HepG2 (cell line): ENCODE measurements at regions not wholly inside any gene's neighbourhood (a gene's known extent, or its start where the extent isn't known, plus 50 kb on each side); places are given as distances from the start of the nearest gene placed in this dataset.
"Not testable (repeated sequence)": the region's sequence is repeated elsewhere in the genome, so short reads cannot be mapped to it uniquely, and the experiment has no call there.

Source experiments
- ATAC-seq: fragments of 200-7000 bp; cut with Tn5 transposase; 3 replicates; pipeline ENCODE4 v1.9.1; 2020; ENCODE audit warnings: mild to moderate bottlenecking, moderate library complexity
- BruUV-seq: library from RNA; stranded (reverse); fragments of 400-500 nt; replicated peaks from 2 replicates; lab custom pipeline; 2021; lab: Mats Ljungman, UMichigan
- CTCF ChIA-PET: fragments of 300-600 bp; formaldehyde crosslinking; extraction: SDS; loops from one replicate; lab custom pipeline; 2021; ENCODE audit warnings: low total read pairs, inconsistent platforms, low intra/inter-chr PET ratio; lab: Yijun Ruan, JAX
- POLR2A ChIA-PET: fragments of 350-600 bp; sonication (Branson Sonifier 250); formaldehyde crosslinking; loops from one replicate; lab custom pipeline; 2020; ENCODE audit warnings: antibody characterized with exemption, inconsistent platforms; lab: Yijun Ruan, JAX
- DNase-seq: peaks from one replicate; pipeline ENCODE4 v3.0.0-alpha.2; 2015; ENCODE audit warnings: low spot score
- FAIRE-seq: peaks from 3 replicates; lab custom pipeline; 2011; peaks lifted over from hg19 to GRCh38; lab: Jason Lieb, UNC
- H2AFZ ChIP-seq: one replicate; pipeline ENCODE4 v1.6.1; 2011; ENCODE audit warnings: low read length, inconsistent platforms
- H3K27ac ChIP-seq: fragments of 300-600 bp; 3 replicates; pipeline ENCODE4 v1.8.0; 2011; ENCODE audit warnings: mixed run types, mild to moderate bottlenecking, mixed read lengths, low read length, inconsistent platforms; ENCODE audit not compliant: insufficient read depth; ENCODE audit errors: extremely low read length
- H3K27me3 ChIP-seq, 2 experiments: fragments of 200-600 bp in 1 of 2; 2 replicates in 1 of 2; 3 replicates in 1 of 2; pipeline versions ENCODE4 v1.6.0 to v1.8.0; 2011; ENCODE audit warnings: low read length in 2 of 2, mild to moderate bottlenecking in 2 of 2, moderate library complexity in 2 of 2, inconsistent platforms in 1 of 2; ENCODE audit not compliant: insufficient read depth in 2 of 2, control insufficient read depth in 1 of 2
- H3K36me3 ChIP-seq, 2 experiments: fragments of 200-600 bp in 1 of 2; replicated peaks in 1 of 2; 2 replicates in 1 of 2; 3 replicates in 1 of 2; pipeline versions ENCODE4 v1.5.1 to v1.8.0; 2011; ENCODE audit warnings: low read length in 2 of 2, inconsistent platforms in 1 of 2; ENCODE audit not compliant: insufficient read depth in 2 of 2, control insufficient read depth in 1 of 2
- H3K4me1 ChIP-seq: 2 replicates; pipeline ENCODE4 v1.5.1; 2012; ENCODE audit warnings: low read length, inconsistent platforms; ENCODE audit not compliant: insufficient read depth
- H3K4me2 ChIP-seq: 2 replicates; pipeline ENCODE4 v1.6.0; 2011; ENCODE audit warnings: low read depth, low read length, inconsistent platforms
- H3K4me3 ChIP-seq, 3 experiments: fragments of 200-600 bp in 1 of 3; sonication (generic), shearing (Covaris generic) in 1 of 3; replicated peaks in 1 of 3; 2 replicates each; pipeline ENCODE4 v1.5.1; 2011 to 2016; ENCODE audit warnings: low read length in 3 of 3, inconsistent platforms in 2 of 3, low read depth in 2 of 3, mild to moderate bottlenecking in 2 of 3, control low read depth in 1 of 3, mixed read lengths in 1 of 3; ENCODE audit not compliant: insufficient read depth in 1 of 3
- H3K79me2 ChIP-seq: one replicate; pipeline ENCODE4 v1.6.1; 2011; ENCODE audit warnings: low read length, inconsistent platforms; ENCODE audit not compliant: insufficient read depth
- H3K9ac ChIP-seq: 2 replicates; pipeline ENCODE4 v1.6.0; 2011; ENCODE audit warnings: mild to moderate bottlenecking, low read depth, low read length, inconsistent platforms; ENCODE audit not compliant: insufficient read depth
- H3K9me3 ChIP-seq: 2 replicates; pipeline ENCODE4 v1.5.1; 2012; ENCODE audit warnings: mild to moderate bottlenecking, low read length
- H4K20me1 ChIP-seq: 2 replicates; pipeline ENCODE4 v1.6.0; 2011; ENCODE audit warnings: inconsistent platforms, mild to moderate bottlenecking, low read length, moderate library complexity; ENCODE audit not compliant: insufficient read depth
- ARNT2 ChIP-seq: sonication (generic); formaldehyde crosslinking; IDR thresholded peaks from 2 replicates; pipeline ENCODE4 v1.8.0; 2022; ENCODE audit warnings: mild to moderate bottlenecking, low read depth, missing genetic modification reagents, moderate library complexity
- DMAP1 ChIP-seq: IDR thresholded peaks from 2 replicates; pipeline ENCODE4 v1.6.1; 2016
- FOXA1 ChIP-seq, 2 experiments: fragments of 450-650 bp in 1 of 2; sonication (generic) in 1 of 2; formaldehyde crosslinking in 1 of 2; IDR thresholded peaks; 2 replicates each; pipeline versions ENCODE4 v1.4.0 to v1.6.1; 2016 to 2020; ENCODE audit warnings: missing genetic modification reagents in 1 of 2
- FOXM1 ChIP-seq: sonication (generic); formaldehyde crosslinking; IDR thresholded peaks from 2 replicates; pipeline ENCODE4 v1.5.0; 2020; ENCODE audit warnings: missing genetic modification reagents
- HMGA1 ChIP-seq: sonication (generic); formaldehyde crosslinking; conservative IDR thresholded peaks from 2 replicates; pipeline ENCODE4 v1.4.0; 2020; ENCODE audit warnings: missing genetic modification reagents
- REST ChIP-seq, 2 experiments: IDR thresholded peaks; 2 replicates each; pipeline ENCODE4 v1.6.1; 2011 to 2012; ENCODE audit warnings: low read length in 2 of 2, borderline replicate concordance in 1 of 2, low read depth in 1 of 2, mild to moderate bottlenecking in 1 of 2, moderate library complexity in 1 of 2
- ZFYVE20 ChIP-seq: sonication (generic); formaldehyde crosslinking; IDR thresholded peaks from 2 replicates; pipeline ENCODE4 v1.8.0; 2023; ENCODE audit warnings: low read depth, mild to moderate bottlenecking, moderate library complexity, missing genetic modification reagents, borderline replicate concordance
- ZNF20 ChIP-seq: sonication (generic); formaldehyde crosslinking; IDR thresholded peaks from 2 replicates; pipeline ENCODE4 v1.4.0; 2020; ENCODE audit warnings: mild to moderate bottlenecking, moderate library complexity, missing genetic modification reagents
- ZNF549 ChIP-seq: sonication (generic); formaldehyde crosslinking; IDR thresholded peaks from 2 replicates; pipeline ENCODE4 v1.5.0; 2020; ENCODE audit warnings: missing genetic modification reagents
- ZNF577 ChIP-seq: sonication (generic); formaldehyde crosslinking; IDR thresholded peaks from 2 replicates; pipeline ENCODE4 v1.4.0; 2020; ENCODE audit warnings: mild to moderate bottlenecking, low read depth, missing genetic modification reagents, borderline replicate concordance
- ZNF644 ChIP-seq: IDR thresholded peaks from 2 replicates; pipeline ENCODE4 v1.6.1; 2016; ENCODE audit warnings: low read depth
- ZNF761 ChIP-seq: sonication (generic); formaldehyde crosslinking; conservative IDR thresholded peaks from 2 replicates; pipeline ENCODE4 v1.4.0; 2020; ENCODE audit warnings: mild to moderate bottlenecking, missing genetic modification reagents
- ZSCAN30 ChIP-seq: sonication (generic); formaldehyde crosslinking; IDR thresholded peaks from 2 replicates; pipeline ENCODE4 v1.5.0; 2020; ENCODE audit warnings: mild to moderate bottlenecking, missing genetic modification reagents
- WGBS: methylation state at CpG from one replicate; pipeline ENCODE4 v1.1.6; 2017; ENCODE audit warnings: low lambda C conversion rate; 5-methylcytosine and 5-hydroxymethylcytosine counted together
- in situ Hi-C: cut with HindIII; loops from 2 replicates; pipeline ENCODE4 v1.10.0; 2017; ENCODE audit warnings: low pct_unique_long_range_greater_than_20kb; ENCODE audit not compliant: extremely low pct_ligation_motif_present
- intact Hi-C: fragments of 100-400 bp; cut with micrococcal nuclease; formaldehyde crosslinking; loops from one replicate; pipeline ENCODE4 v1.10.0; 2022; ENCODE audit not compliant: unreplicated experiment

GRCh38 chr11:122401581-122401980 lies 253.9 kb upstream of the UBASH3B start:
- POLR2A ChIA-PET, intact Hi-C loops, H3K36me3 ChIP-seq, H3K4me3 ChIP-seq, H3K27ac ChIP-seq, in situ Hi-C loops, H4K20me1 ChIP-seq, H3K27me3 ChIP-seq, CTCF ChIA-PET, H3K79me2 ChIP-seq, H3K9me3 ChIP-seq, H3K4me1 ChIP-seq, FAIRE-seq, ATAC-seq, H3K9ac ChIP-seq, BruUV-seq, H2AFZ ChIP-seq, H3K4me2 ChIP-seq, DNase-seq: not testable (repeated sequence)
- 3% methylated on average over 5 of the region's 5 CpGs for WGBS

- no peak for FAIRE-seq
- ChIA-PET CTCF (no interaction called here), POLR2A (no interaction called here)
- H3K4me2 ChIP-seq, result no peak overlapping the region
- in situ Hi-C loops, result no loop called here
- no peak for TF ChIP-seq ARNT2
- TF ChIP-seq ZNF761 (CRISPR knock-in tag), result no peak
- TF ChIP-seq DMAP1 (CRISPR knock-in tag), result no peak
- TF ChIP-seq HMGA1 (CRISPR knock-in tag), result no peak
- TF ChIP-seq ZFYVE20, result no peak
- no peak for TF ChIP-seq ZNF20
- TF ChIP-seq ZNF549 (CRISPR knock-in tag), result no peak
- no peak for TF ChIP-seq ZNF644
- TF ChIP-seq ZSCAN30 (CRISPR knock-in tag), result no peak
- no peak for TF ChIP-seq FOXA1 (IDR thresholded peaks at IDR 0.05)
- TF ChIP-seq FOXA1 (CRISPR knock-in tag; IDR thresholded peaks at IDR 0.05), result no peak
- no peak for TF ChIP-seq ZNF577
- TF ChIP-seq FOXM1 (CRISPR knock-in tag), result no peak
- TF ChIP-seq REST (IDR thresholded peaks at IDR 0.05; ENCODE audit: borderline replicate concordance in 1 of 2, low read depth in 1 of 2, low read length in 2 of 2), result no peak
- H3K27me3 ChIP-seq, result no peaks in the 10 kb centered on the region
- BruUV-seq, result no TSS peak
- no peak for DNase-seq
- H3K4me1 ChIP-seq, result no peaks in the 10 kb centered on the region
- H3K27ac ChIP-seq, result no peak overlapping the region
- no peaks in the 10 kb centered on the region for H3K36me3 ChIP-seq
- no peaks in the 10 kb centered on the region for H3K9me3 ChIP-seq
- no peak overlapping the region for H2AFZ ChIP-seq
- WGBS, result 0% methylated on average over 2 of the region's 2 CpGs
- ATAC-seq, result no peak
- intact Hi-C loops, result no loop called here
- H3K4me3 ChIP-seq, result no peak overlapping the region
- H3K79me2 ChIP-seq, result no peaks in the 10 kb centered on the region
- H4K20me1 ChIP-seq, result no peaks in the 10 kb centered on the region
- no peak overlapping the region for H3K9ac ChIP-seq
Measured at GRCh38 chr11:122399375-122399774, 256.1 kb upstream of the UBASH3B start.
